Osteoblast (primary cell): ENCODE measurements at regions not wholly inside any gene's neighbourhood (a gene's known extent, or its start where the extent isn't known, plus 50 kb on each side); places are given as distances from the start of the nearest gene placed in this dataset.

Experiments
- DNase-seq: peaks from one replicate; pipeline ENCODE4 v3.0.0; 2011; ENCODE audit warnings: low spot score, mixed read lengths; ENCODE audit not compliant: insufficient read length; ENCODE audit errors: missing footprints
- H2AFZ ChIP-seq: 2 replicates; pipeline ENCODE4 v1.6.0; 2011; ENCODE audit warnings: mild to moderate bottlenecking, low read length
- H3K27ac ChIP-seq: 2 replicates; pipeline ENCODE4 v1.5.1; 2011; ENCODE audit warnings: mild to moderate bottlenecking, low read depth, low read length, moderate library complexity
- H3K27me3 ChIP-seq: 2 replicates; pipeline ENCODE4 v1.6.0; 2012; ENCODE audit warnings: mild to moderate bottlenecking, control low read depth, inconsistent platforms, low read length, moderate library complexity; ENCODE audit not compliant: insufficient read depth
- H3K36me3 ChIP-seq: 2 replicates; pipeline ENCODE4 v1.5.1; 2011; ENCODE audit warnings: mild to moderate bottlenecking, low read length, control low read depth, moderate library complexity; ENCODE audit not compliant: insufficient read depth
- H3K4me1 ChIP-seq: 2 replicates; pipeline ENCODE4 v1.5.1; 2011; ENCODE audit warnings: mild to moderate bottlenecking, low read length, control low read depth, moderate library complexity; ENCODE audit not compliant: insufficient read depth
- H3K4me2 ChIP-seq: 2 replicates; pipeline ENCODE4 v1.6.0; 2011; ENCODE audit warnings: mild to moderate bottlenecking, low read length; ENCODE audit not compliant: insufficient read depth
- H3K4me3 ChIP-seq: fragments of 200-600 bp; sonication (generic); 3 replicates; pipeline ENCODE4 v1.5.1; 2012; ENCODE audit warnings: mild to moderate bottlenecking, low read length, inconsistent platforms; ENCODE audit not compliant: insufficient read depth
- H3K79me2 ChIP-seq: 2 replicates; pipeline ENCODE4 v1.6.0; 2012; ENCODE audit warnings: mild to moderate bottlenecking, low read length, control low read depth, inconsistent platforms; ENCODE audit not compliant: insufficient read depth
- H3K9me3 ChIP-seq: 2 replicates; pipeline ENCODE4 v1.5.1; 2011; ENCODE audit warnings: low read depth, low read length, control low read depth
- H4K20me1 ChIP-seq: 2 replicates; pipeline ENCODE4 v1.6.0; 2012; ENCODE audit warnings: mild to moderate bottlenecking, low read length, control low read depth; ENCODE audit not compliant: insufficient read depth
- CTCF ChIP-seq: IDR thresholded peaks from 2 replicates; pipeline ENCODE4 v1.5.1; 2011; ENCODE audit warnings: mild to moderate bottlenecking, low read depth, low read length, moderate library complexity; ENCODE audit errors: extremely low read depth

GRCh38 chr4:83996254-83996653 lies 460.3 kb downstream of the GPAT3 start:
- Histone ChIP-seq H3K27ac (no peak overlapping the region), H3K4me1 (no peaks in the 10 kb centered on the region), H3K36me3 (no peaks in the 10 kb centered on the region), H3K27me3 (no peaks in the 10 kb centered on the region), H4K20me1 (no peaks in the 10 kb centered on the region), H3K4me2 (no peak overlapping the region), H3K4me3 (no peak overlapping the region), H3K9me3 (no peaks in the 10 kb centered on the region), H2AFZ (no peak overlapping the region), H3K79me2 (no peaks in the 10 kb centered on the region)
- no peak for DNase-seq
- no peak for TF ChIP-seq CTCF

GRCh38 chr4:83993774-83994173 lies 457.9 kb downstream of the GPAT3 start:
- no peaks in the 10 kb centered on the region for H3K36me3 ChIP-seq
- H4K20me1 ChIP-seq = no peaks in the 10 kb centered on the region
- no peak overlapping the region for H3K4me2 ChIP-seq
- H3K27ac ChIP-seq = no peak overlapping the region
- H2AFZ ChIP-seq = no peak overlapping the region
- H3K27me3 ChIP-seq = no peaks in the 10 kb centered on the region
- TF ChIP-seq CTCF = peak; percentile 25
- H3K79me2 ChIP-seq = no peaks in the 10 kb centered on the region
- H3K9me3 ChIP-seq = no peaks in the 10 kb centered on the region
- H3K4me1 ChIP-seq = no peaks in the 10 kb centered on the region
- no peak overlapping the region for H3K4me3 ChIP-seq
- DNase-seq = no peak

DNA sequence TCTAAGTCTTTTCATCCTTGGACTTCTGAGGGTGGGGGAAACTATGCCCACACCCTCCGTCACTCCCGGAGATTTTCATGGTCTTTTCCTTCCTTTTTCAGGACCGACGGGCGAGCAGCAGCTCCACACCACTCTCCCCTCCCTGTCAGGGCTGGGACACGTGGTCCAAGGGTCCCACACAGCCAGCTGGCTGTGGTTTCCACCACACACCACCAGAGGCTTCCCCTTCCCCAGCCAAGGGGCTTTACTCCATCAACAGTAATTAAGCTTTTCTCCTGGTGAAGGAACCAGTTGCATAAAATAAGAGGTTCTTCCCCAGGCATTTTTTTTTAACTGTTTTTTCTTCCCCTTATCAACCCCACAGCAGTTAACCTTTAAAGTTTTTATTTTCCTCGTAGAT lies 453.9 kb downstream of the GPAT3 start:
- H3K4me3 ChIP-seq = no peak overlapping the region
- H2AFZ ChIP-seq = no peak overlapping the region
- DNase-seq = no peak
- TF ChIP-seq CTCF = no peak
- no peaks in the 10 kb centered on the region for H3K9me3 ChIP-seq
- H3K4me1 ChIP-seq = no peaks in the 10 kb centered on the region
- no peaks in the 10 kb centered on the region for H3K79me2 ChIP-seq
- H3K36me3 ChIP-seq = no peaks in the 10 kb centered on the region
- no peak overlapping the region for H3K4me2 ChIP-seq
- no peaks in the 10 kb centered on the region for H4K20me1 ChIP-seq
- no peaks in the 10 kb centered on the region for H3K27me3 ChIP-seq
- H3K27ac ChIP-seq = no peak overlapping the region

GRCh38 chr4:83981156-83981555 lies 445.2 kb downstream of the GPAT3 start:
- Histone ChIP-seq H3K36me3 (no peaks in the 10 kb centered on the region), H3K27me3 (no peaks in the 10 kb centered on the region), H3K4me1 (no peaks in the 10 kb centered on the region), H2AFZ (no peak overlapping the region), H3K27ac (no peak overlapping the region), H3K4me2 (no peak overlapping the region), H3K9me3 (no peaks in the 10 kb centered on the region), H4K20me1 (no peaks in the 10 kb centered on the region), H3K79me2 (no peaks in the 10 kb centered on the region), H3K4me3 (no peak overlapping the region)
- no peak for TF ChIP-seq CTCF
- DNase-seq = no peak
